ENCODE measurements at regions not wholly inside any gene's neighbourhood (a gene's known extent, or its start where the extent isn't known, plus 50 kb on each side); places are given as distances from the start of the nearest gene placed in this dataset.

DNA sequence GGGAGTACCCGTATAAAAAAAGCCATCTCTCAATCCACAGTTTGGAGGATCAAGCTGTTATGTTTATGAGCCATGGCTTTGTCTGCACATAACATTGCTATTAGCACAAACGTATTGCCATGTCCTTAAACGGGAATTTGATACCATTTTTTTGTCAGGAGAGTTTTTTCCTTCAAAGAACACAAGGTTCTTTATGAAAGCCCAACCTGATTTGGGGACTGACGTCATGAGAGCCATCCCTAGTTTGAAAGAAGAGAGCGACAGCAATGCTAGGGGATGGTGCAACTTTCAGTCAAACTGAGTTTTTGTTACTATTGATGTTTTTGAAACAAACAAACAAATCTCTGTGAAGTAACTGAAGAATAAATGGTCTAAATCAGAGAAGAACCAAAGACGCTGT is 376.6 kb downstream of the EIPR1 start:
- WGBS, 2 experiments (ENCODE audit: extremely low coverage in 2 of 2, insufficient read length in 1 of 2), result 0% methylated on average over 1 of the region's 6 CpGs; no CpG with 5 or more reads in 1 of the 2 experiments
- Histone ChIP-seq H2AK9ac (replicated peaks; ENCODE audit: low read depth, low read length, poor library complexity) (no peak overlapping the region), H3K79me1 (ENCODE audit: low read depth in 1 of 2, low read length in 2 of 2) (no peaks in the 10 kb centered on the region), H3K23ac (ENCODE audit: low read depth, low read length) (no peak overlapping the region), H2BK120ac (ENCODE audit: low read depth, low read length) (no peak overlapping the region), H4K91ac (ENCODE audit: insufficient read depth, low read depth, low read length) (no peak overlapping the region), H2AFZ (replicated peaks; ENCODE audit: low read length, poor library complexity) (no peak overlapping the region), H2BK15ac (ENCODE audit: low read depth, low read length) (no peak overlapping the region), H3K56ac (ENCODE audit: extremely low read depth, insufficient read depth, low read length) (no peak overlapping the region), H2AK5ac (ENCODE audit: low read depth, low read length) (no peak overlapping the region), H3K27ac (ENCODE audit: insufficient read depth, low read length) (no peak overlapping the region), H3K4me1 (ENCODE audit: control insufficient read depth, insufficient read depth, low read length) (no peaks in the 10 kb centered on the region), H4K8ac (ENCODE audit: low read depth in 2 of 2, low read length in 2 of 2) (no peak overlapping the region), H3K4ac (ENCODE audit: low read depth, low read length) (no peak overlapping the region), H2BK5ac (ENCODE audit: low read depth, low read length, poor library complexity, severe bottlenecking) (no peak overlapping the region), H3K9ac (ENCODE audit: low read depth, low read length) (no peak overlapping the region), H3K27me3 (ENCODE audit: control insufficient read depth, insufficient read depth, low read length) (no peaks in the 10 kb centered on the region), H3K4me3 (ENCODE audit: insufficient read depth, low read depth, low read length) (no peak overlapping the region), H3K4me2 (ENCODE audit: low read depth, low read length) (no peak overlapping the region), H3K36me3 (ENCODE audit: control insufficient read depth, insufficient read depth, low read length) (no peaks in the 10 kb centered on the region), H4K20me1 (ENCODE audit: insufficient read depth, low read length) (no peaks in the 10 kb centered on the region), H2BK20ac (ENCODE audit: low read depth, low read length) (no peak overlapping the region), H3K9me1 (ENCODE audit: insufficient read depth, low read length) (no peaks in the 10 kb centered on the region), H4K5ac (ENCODE audit: low read depth, low read length) (no peak overlapping the region), H3K18ac (ENCODE audit: low read depth, low read length) (no peak overlapping the region), H3K14ac (replicated peaks; ENCODE audit: low read depth, low read length) (no peak overlapping the region), H3K9me3 (ENCODE audit: control insufficient read depth, insufficient read depth, low read length) (peaks cover 18% of the 10 kb centered on the region)
- CTCF ChIA-PET, result no interaction called here
- intact Hi-C loops (cut with micrococcal nuclease), result no loop called here
- DNase-seq, result no peak
- no TSS peak for BruUV-seq (replicated peaks)
- in situ Hi-C loops (cut with MboI; ENCODE audit: low sequenced_read_pairs), result no loop called here
- POLR2A ChIA-PET (ENCODE audit: unreplicated experiment), result no interaction called here
- dilution Hi-C loops (cut with HindIII; ENCODE audit: low sequenced_read_pairs, unreplicated experiment), result no loop called here
- ATAC-seq (ENCODE audit: low read depth), result no peak
- TF ChIP-seq CHD1 (IDR thresholded peaks at IDR 0.05; ENCODE audit: low read depth, low read length) (no peak), MAFK (IDR thresholded peaks at IDR 0.05; ENCODE audit: low read depth, low read length) (no peak), MAZ (IDR thresholded peaks at IDR 0.05; ENCODE audit: borderline replicate concordance, low read depth, low read length) (no peak), MXI1 (IDR thresholded peaks at IDR 0.05; ENCODE audit: borderline replicate concordance, low read depth, low read length) (no peak), RCOR1 (IDR thresholded peaks at IDR 0.05; ENCODE audit: insufficient replicate concordance, low read length) (no peak), FOS (IDR thresholded peaks at IDR 0.05; ENCODE audit: low read depth, low read length) (no peak), SMC3 (IDR thresholded peaks at IDR 0.05; ENCODE audit: low read depth, low read length) (no peak), CTCF (conservative IDR thresholded peaks at IDR 0.05; ENCODE audit: low read depth, low read length) (no peak), BHLHE40 (IDR thresholded peaks at IDR 0.05; ENCODE audit: low read depth, low read length) (no peak), POLR2A (IDR thresholded peaks at IDR 0.05; ENCODE audit: low read depth, low read length) (no peak)
- TF ChIP-seq, protein P1, sequence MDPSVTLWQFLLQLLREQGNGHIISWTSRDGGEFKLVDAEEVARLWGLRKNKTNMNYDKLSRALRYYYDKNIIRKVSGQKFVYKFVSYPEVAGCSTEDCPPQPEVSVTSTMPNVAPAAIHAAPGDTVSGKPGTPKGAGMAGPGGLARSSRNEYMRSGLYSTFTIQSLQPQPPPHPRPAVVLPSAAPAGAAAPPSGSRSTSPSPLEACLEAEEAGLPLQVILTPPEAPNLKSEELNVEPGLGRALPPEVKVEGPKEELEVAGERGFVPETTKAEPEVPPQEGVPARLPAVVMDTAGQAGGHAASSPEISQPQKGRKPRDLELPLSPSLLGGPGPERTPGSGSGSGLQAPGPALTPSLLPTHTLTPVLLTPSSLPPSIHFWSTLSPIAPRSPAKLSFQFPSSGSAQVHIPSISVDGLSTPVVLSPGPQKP (IDR thresholded peaks at IDR 0.05; ENCODE audit: borderline replicate concordance, low read depth, low read length), result no peak
